ENCODE measurements at regions not wholly inside any gene's neighbourhood (a gene's known extent, or its start where the extent isn't known, plus 50 kb on each side); places are given as distances from the start of the nearest gene placed in this dataset.

GRCh38 chr3:153623834-153624233, 461.8 kb downstream of the RAP2B start:
- TF ChIP-seq CTCF (IDR thresholded peaks at IDR 0.05) (no peak), POLR2A (IDR thresholded peaks at IDR 0.05) (no peak)

All from body of pancreas (tissue), 4 donors.